ENCODE measurements at regions not wholly inside any gene's neighbourhood (a gene's known extent, or its start where the extent isn't known, plus 50 kb on each side); places are given as distances from the start of the nearest gene placed in this dataset.
"Not testable (repeated sequence)": the region's sequence is repeated elsewhere in the genome, so short reads cannot be mapped to it uniquely, and the experiment has no call there.

- TF ChIP-seq, protein P1, sequence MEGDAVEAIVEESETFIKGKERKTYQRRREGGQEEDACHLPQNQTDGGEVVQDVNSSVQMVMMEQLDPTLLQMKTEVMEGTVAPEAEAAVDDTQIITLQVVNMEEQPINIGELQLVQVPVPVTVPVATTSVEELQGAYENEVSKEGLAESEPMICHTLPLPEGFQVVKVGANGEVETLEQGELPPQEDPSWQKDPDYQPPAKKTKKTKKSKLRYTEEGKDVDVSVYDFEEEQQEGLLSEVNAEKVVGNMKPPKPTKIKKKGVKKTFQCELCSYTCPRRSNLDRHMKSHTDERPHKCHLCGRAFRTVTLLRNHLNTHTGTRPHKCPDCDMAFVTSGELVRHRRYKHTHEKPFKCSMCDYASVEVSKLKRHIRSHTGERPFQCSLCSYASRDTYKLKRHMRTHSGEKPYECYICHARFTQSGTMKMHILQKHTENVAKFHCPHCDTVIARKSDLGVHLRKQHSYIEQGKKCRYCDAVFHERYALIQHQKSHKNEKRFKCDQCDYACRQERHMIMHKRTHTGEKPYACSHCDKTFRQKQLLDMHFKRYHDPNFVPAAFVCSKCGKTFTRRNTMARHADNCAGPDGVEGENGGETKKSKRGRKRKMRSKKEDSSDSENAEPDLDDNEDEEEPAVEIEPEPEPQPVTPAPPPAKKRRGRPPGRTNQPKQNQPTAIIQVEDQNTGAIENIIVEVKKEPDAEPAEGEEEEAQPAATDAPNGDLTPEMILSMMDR (conservative IDR thresholded peaks at IDR 0.05; ENCODE audit: low read depth, low read length), result no peak
- no peak for TF ChIP-seq EZH2 (IDR thresholded peaks at IDR 0.05; ENCODE audit: borderline replicate concordance, low read depth, low read length, poor library complexity, severe bottlenecking)
- no peaks in the 10 kb centered on the region for H3K4me1 ChIP-seq (ENCODE audit: insufficient read depth, low read length, poor library complexity, severe bottlenecking)
- no peak overlapping the region for H3K27ac ChIP-seq (ENCODE audit: low read depth, low read length, poor library complexity, severe bottlenecking)
- no peaks in the 10 kb centered on the region for H3K36me3 ChIP-seq (ENCODE audit: insufficient read depth, low read length, poor library complexity, severe bottlenecking)
- CTCF ChIA-PET, result no interaction called here
- no peak for DNase-seq (ENCODE audit: low spot score)
- H3K9me3 ChIP-seq (ENCODE audit: low read depth, low read length, poor library complexity, severe bottlenecking), result no peaks in the 10 kb centered on the region
- H3K4me3 ChIP-seq (ENCODE audit: low read depth, low read length, poor library complexity, severe bottlenecking), result no peak overlapping the region
- no peaks in the 10 kb centered on the region for H3K27me3 ChIP-seq (replicated peaks; ENCODE audit: insufficient read depth, low read depth, low read length, poor library complexity)
- no TSS peak for BruUV-seq (replicated peaks)
- intact Hi-C loops (cut with micrococcal nuclease; ENCODE audit: unreplicated experiment), result loop anchor here (2.0 to 10.0 kb wide), 3 partner anchors 141 to 685 kb away; no protein-coding TSS in a partner anchor
- POLR2A ChIA-PET (ENCODE audit: low non-redundant PET), result interaction anchor here (0.7 to 0.9 kb wide), 2 partner anchors 115 to 192 kb away, joined by 3 read pairs; no protein-coding TSS in a partner anchor
Measured at GRCh38 chr7:113013761-113014449, 72.7 kb downstream of the GPR85 start.

- H3K27me3 ChIP-seq (replicated peaks; ENCODE audit: insufficient read depth, low read depth, low read length, poor library complexity); H3K27ac ChIP-seq (ENCODE audit: low read depth, low read length, poor library complexity, severe bottlenecking); BruUV-seq (replicated peaks); H3K9me3 ChIP-seq (ENCODE audit: low read depth, low read length, poor library complexity, severe bottlenecking); CTCF ChIA-PET; H3K36me3 ChIP-seq (ENCODE audit: insufficient read depth, low read length, poor library complexity, severe bottlenecking); H3K4me3 ChIP-seq (ENCODE audit: low read depth, low read length, poor library complexity, severe bottlenecking); DNase-seq (ENCODE audit: low spot score); H3K4me1 ChIP-seq (ENCODE audit: insufficient read depth, low read length, poor library complexity, severe bottlenecking); POLR2A ChIA-PET (ENCODE audit: low non-redundant PET): not testable (repeated sequence)
- intact Hi-C loops (cut with micrococcal nuclease; ENCODE audit: unreplicated experiment), result loop anchor here (10.0 kb wide), 2 partner anchors 142 to 272 kb away; no protein-coding TSS in a partner anchor
Measured at GRCh38 chr7:113012862-113013261, 73.8 kb downstream of the GPR85 start.

DNA sequence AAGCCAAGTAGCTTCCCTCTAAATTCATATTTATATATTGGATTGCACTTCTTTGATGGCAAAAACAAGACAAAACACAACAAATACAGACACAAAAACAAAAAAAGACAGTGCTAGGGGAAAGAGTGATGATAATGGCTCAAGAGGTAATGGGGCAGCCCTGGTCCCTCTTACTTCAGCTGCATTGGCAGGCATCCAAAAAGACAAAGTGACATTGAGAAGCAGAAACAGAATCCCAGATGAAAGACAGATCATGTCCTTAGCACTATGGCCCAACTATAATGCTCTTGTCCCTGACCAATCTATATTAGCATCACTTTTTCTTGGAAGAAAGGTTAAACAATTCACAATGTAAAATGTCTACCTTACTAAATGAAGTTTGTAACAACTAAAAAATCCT lies 76.2 kb downstream of the GPR85 start:
- TF ChIP-seq EZH2 (IDR thresholded peaks at IDR 0.05; ENCODE audit: borderline replicate concordance, low read depth, low read length, poor library complexity, severe bottlenecking), result no peak
- TF ChIP-seq, protein P1 (conservative IDR thresholded peaks at IDR 0.05; ENCODE audit: low read depth, low read length), result no peak
- H3K36me3 ChIP-seq (ENCODE audit: insufficient read depth, low read length, poor library complexity, severe bottlenecking), result no peaks in the 10 kb centered on the region
- no peak overlapping the region for H3K4me3 ChIP-seq (ENCODE audit: low read depth, low read length, poor library complexity, severe bottlenecking)
- ChIA-PET CTCF (no interaction called here), POLR2A (ENCODE audit: low non-redundant PET) (no interaction called here)
- H3K9me3 ChIP-seq (ENCODE audit: low read depth, low read length, poor library complexity, severe bottlenecking), result no peaks in the 10 kb centered on the region
- no peaks in the 10 kb centered on the region for H3K4me1 ChIP-seq (ENCODE audit: insufficient read depth, low read length, poor library complexity, severe bottlenecking)
- DNase-seq (ENCODE audit: low spot score), result no peak
- H3K27ac ChIP-seq (ENCODE audit: low read depth, low read length, poor library complexity, severe bottlenecking), result no peak overlapping the region
- H3K27me3 ChIP-seq (replicated peaks; ENCODE audit: insufficient read depth, low read depth, low read length, poor library complexity), result no peaks in the 10 kb centered on the region
- BruUV-seq (replicated peaks), result no TSS peak
- intact Hi-C loops (cut with micrococcal nuclease; ENCODE audit: unreplicated experiment), result loop anchor here (10.0 kb wide), 2 partner anchors 144 to 274 kb away; no protein-coding TSS in a partner anchor

GRCh38 chr7:113008755-113009154 lies 77.9 kb downstream of the GPR85 start:
- CTCF ChIA-PET, result no interaction called here
- BruUV-seq (replicated peaks), result no TSS peak

More at GRCh38 chr7:113008755-113009154, 77.9 kb downstream of the GPR85 start:
- POLR2A ChIA-PET (ENCODE audit: low non-redundant PET), result no interaction called here
- H3K4me3 ChIP-seq (ENCODE audit: low read depth, low read length, poor library complexity, severe bottlenecking), result no peak overlapping the region
- DNase-seq (ENCODE audit: low spot score), result no peak
- intact Hi-C loops (cut with micrococcal nuclease; ENCODE audit: unreplicated experiment), result no loop called here
- no peaks in the 10 kb centered on the region for H3K36me3 ChIP-seq (ENCODE audit: insufficient read depth, low read length, poor library complexity, severe bottlenecking)
- no peak overlapping the region for H3K27ac ChIP-seq (ENCODE audit: low read depth, low read length, poor library complexity, severe bottlenecking)
- H3K4me1 ChIP-seq (ENCODE audit: insufficient read depth, low read length, poor library complexity, severe bottlenecking), result no peaks in the 10 kb centered on the region
- no peaks in the 10 kb centered on the region for H3K9me3 ChIP-seq (ENCODE audit: low read depth, low read length, poor library complexity, severe bottlenecking)
- no peak for TF ChIP-seq EZH2 (IDR thresholded peaks at IDR 0.05; ENCODE audit: borderline replicate concordance, low read depth, low read length, poor library complexity, severe bottlenecking)
- TF ChIP-seq, protein P1 (conservative IDR thresholded peaks at IDR 0.05; ENCODE audit: low read depth, low read length), result no peak
- H3K27me3 ChIP-seq (replicated peaks; ENCODE audit: insufficient read depth, low read depth, low read length, poor library complexity), result no peaks in the 10 kb centered on the region

Measured in A673 (cell line).